Hepatocyte (in vitro differentiated cells): ENCODE measurements at regions not wholly inside any gene's neighbourhood (a gene's known extent, or its start where the extent isn't known, plus 50 kb on each side); places are given as distances from the start of the nearest gene placed in this dataset.

Experiments
- CTCF ChIP-seq: fragments of 200-600 bp; sonication (generic); IDR thresholded peaks from 2 replicates; pipeline ENCODE4 v1.5.1; 2016; ENCODE audit warnings: antibody characterized with exemption, mild to moderate bottlenecking; ENCODE audit not compliant: poor library complexity
- EZH2phosphoT487 ChIP-seq: fragments of 200-600 bp; sonication (generic); IDR thresholded peaks from one replicate; pipeline ENCODE4 v1.6.1; 2018; ENCODE audit warnings: antibody characterized with exemption, mild to moderate bottlenecking, low read depth, moderate library complexity; ENCODE audit not compliant: unreplicated experiment, severe bottlenecking

- TF ChIP-seq CTCF (no peak), EZH2phosphoT487 (no peak)
These were observed 88.4 kb upstream of the AFF2 start for GRCh38 chrX:148412006-148412405.
